ENCODE measurements at regions not wholly inside any gene's neighbourhood (a gene's known extent, or its start where the extent isn't known, plus 50 kb on each side); places are given as distances from the start of the nearest gene placed in this dataset.

- no peaks in the 10 kb centered on the region for H3K36me3 ChIP-seq
- intact Hi-C loops (cut with DNase I), result no loop called here
- H3K27me3 ChIP-seq, result no peaks in the 10 kb centered on the region
- no peak for TF ChIP-seq POLR2A (IDR thresholded peaks at IDR 0.05)
- TF ChIP-seq EP300 (IDR thresholded peaks at IDR 0.05), result no peak
- no peak for TF ChIP-seq CTCF (IDR thresholded peaks at IDR 0.05)
- no peak for TF ChIP-seq POLR2AphosphoS5 (IDR thresholded peaks at IDR 0.05)
- no peak for DNase-seq
- 13 to 60% methylated on average over 4 of the region's 4 CpGs for WGBS, 2 donors
- H3K27ac ChIP-seq, result no peak overlapping the region
- H3K4me1 ChIP-seq, result no peaks in the 10 kb centered on the region
- no peaks in the 10 kb centered on the region for H3K9me3 ChIP-seq
- H3K4me3 ChIP-seq, result no peak overlapping the region
Observed at GRCh38 chr5:109597893-109598292, 91.8 kb upstream of the MAN2A1 start.

GRCh38 chr5:109594217-109594616 lies 95.5 kb upstream of the MAN2A1 start:
- H3K27me3 ChIP-seq, result no peaks in the 10 kb centered on the region
- WGBS, 2 donors, result 65 to 75% methylated on average over 3 of the region's 3 CpGs
- no peak overlapping the region for H3K27ac ChIP-seq
- H3K4me3 ChIP-seq, result no peak overlapping the region
- DNase-seq, result no peak
- TF ChIP-seq POLR2AphosphoS5 (IDR thresholded peaks at IDR 0.05), result no peak
- no peak for TF ChIP-seq CTCF (IDR thresholded peaks at IDR 0.05)
- no peak for TF ChIP-seq POLR2A (IDR thresholded peaks at IDR 0.05)
- no peak for TF ChIP-seq EP300 (IDR thresholded peaks at IDR 0.05)
- no peaks in the 10 kb centered on the region for H3K36me3 ChIP-seq
- intact Hi-C loops (cut with DNase I), result no loop called here
- no peaks in the 10 kb centered on the region for H3K9me3 ChIP-seq
- no peaks in the 10 kb centered on the region for H3K4me1 ChIP-seq

GRCh38 chr5:109590799-109591198 lies 98.9 kb upstream of the MAN2A1 start:
- Histone ChIP-seq H3K27me3 (no peaks in the 10 kb centered on the region), H3K4me1 (no peaks in the 10 kb centered on the region), H3K36me3 (no peaks in the 10 kb centered on the region), H3K9me3 (no peaks in the 10 kb centered on the region), H3K4me3 (no peak overlapping the region), H3K27ac (no peak overlapping the region)
- TF ChIP-seq POLR2A (IDR thresholded peaks at IDR 0.05) (no peak), EP300 (IDR thresholded peaks at IDR 0.05) (no peak), POLR2AphosphoS5 (IDR thresholded peaks at IDR 0.05) (no peak), CTCF (IDR thresholded peaks at IDR 0.05) (no peak)
- DNase-seq, result no peak
- intact Hi-C loops (cut with DNase I), result no loop called here
- WGBS, 2 donors, result 88 to 94% methylated on average over 3 of the region's 3 CpGs

- intact Hi-C loops (cut with DNase I), result no loop called here
- no peak overlapping the region for H3K27ac ChIP-seq
- no peak overlapping the region for H3K4me3 ChIP-seq
- no peaks in the 10 kb centered on the region for H3K36me3 ChIP-seq
- WGBS, 2 donors, result 85 to 88% methylated on average over 4 of the region's 4 CpGs
- no peaks in the 10 kb centered on the region for H3K4me1 ChIP-seq
- no peak for TF ChIP-seq POLR2A (IDR thresholded peaks at IDR 0.05)
- no peak for TF ChIP-seq POLR2AphosphoS5 (IDR thresholded peaks at IDR 0.05)
- TF ChIP-seq EP300 (IDR thresholded peaks at IDR 0.05), result no peak
- no peak for TF ChIP-seq CTCF (IDR thresholded peaks at IDR 0.05)
- DNase-seq, result no peak
- no peaks in the 10 kb centered on the region for H3K27me3 ChIP-seq
- no peaks in the 10 kb centered on the region for H3K9me3 ChIP-seq
Observed at GRCh38 chr5:109589986-109590385, 99.7 kb upstream of the MAN2A1 start.

- Histone ChIP-seq H3K27me3 (no peaks in the 10 kb centered on the region), H3K27ac (no peak overlapping the region), H3K4me1 (no peaks in the 10 kb centered on the region), H3K36me3 (no peaks in the 10 kb centered on the region), H3K4me3 (no peak overlapping the region), H3K9me3 (no peaks in the 10 kb centered on the region)
- TF ChIP-seq CTCF (IDR thresholded peaks at IDR 0.05) (no peak), POLR2AphosphoS5 (IDR thresholded peaks at IDR 0.05) (no peak), POLR2A (IDR thresholded peaks at IDR 0.05) (no peak), EP300 (IDR thresholded peaks at IDR 0.05) (no peak)
- 93 to 94% methylated on average over 5 of the region's 5 CpGs for WGBS, 2 donors
- intact Hi-C loops (cut with DNase I), result no loop called here
- DNase-seq, result no peak
Observed at GRCh38 chr5:109589239-109589638, 100.5 kb upstream of the MAN2A1 start.

Measured in sigmoid colon (tissue), 6 donors.